ENCODE measurements at regions not wholly inside any gene's neighbourhood (a gene's known extent, or its start where the extent isn't known, plus 50 kb on each side); places are given as distances from the start of the nearest gene placed in this dataset.
"Not testable (repeated sequence)": the region's sequence is repeated elsewhere in the genome, so short reads cannot be mapped to it uniquely, and the experiment has no call there.

- Mint-ChIP-seq H3K9me3 (ENCODE audit: unreplicated experiment) (no peaks in the 10 kb centered on the region), H3K4me3 (ENCODE audit: unreplicated experiment) (no peak overlapping the region), H3K27me3 (ENCODE audit: unreplicated experiment) (no peaks in the 10 kb centered on the region)
Observed at GRCh38 chr2:228767196-228767595, 503.9 kb downstream of the PID1 start.

GRCh38 chr2:228763379-228763981, 507.6 kb downstream of the PID1 start:
- H3K36me3 Mint-ChIP-seq (ENCODE audit: unreplicated experiment): no peaks in the 10 kb centered on the region
- no peak overlapping the region for H3K4me3 Mint-ChIP-seq (ENCODE audit: unreplicated experiment)
- no peak for DNase-seq
- no peak overlapping the region for H3K27ac Mint-ChIP-seq (ENCODE audit: unreplicated experiment)
- no peaks in the 10 kb centered on the region for H3K27me3 Mint-ChIP-seq (ENCODE audit: unreplicated experiment)
- no peaks in the 10 kb centered on the region for H3K9me3 Mint-ChIP-seq (ENCODE audit: unreplicated experiment)
- TF ChIP-seq CTCF (IDR thresholded peaks at IDR 0.05; ENCODE audit: partially characterized antibody, unreplicated experiment): no peak
- H3K4me1 Mint-ChIP-seq (ENCODE audit: low read depth, unreplicated experiment): no peaks in the 10 kb centered on the region

More at GRCh38 chr2:228767196-228767595, 503.9 kb downstream of the PID1 start:
- H3K4me1 Mint-ChIP-seq (ENCODE audit: low read depth, unreplicated experiment): no peaks in the 10 kb centered on the region
- DNase-seq: no peak
- no peaks in the 10 kb centered on the region for H3K36me3 Mint-ChIP-seq (ENCODE audit: unreplicated experiment)
- TF ChIP-seq CTCF (IDR thresholded peaks at IDR 0.05; ENCODE audit: partially characterized antibody, unreplicated experiment): no peak
- H3K27ac Mint-ChIP-seq (ENCODE audit: unreplicated experiment): no peak overlapping the region

GRCh38 chr2:228762565-228762964, 508.5 kb downstream of the PID1 start:
- no peaks in the 10 kb centered on the region for H3K9me3 Mint-ChIP-seq (ENCODE audit: unreplicated experiment)
- no peaks in the 10 kb centered on the region for H3K27me3 Mint-ChIP-seq (ENCODE audit: unreplicated experiment)
- no peaks in the 10 kb centered on the region for H3K4me1 Mint-ChIP-seq (ENCODE audit: low read depth, unreplicated experiment)
- no peak overlapping the region for H3K4me3 Mint-ChIP-seq (ENCODE audit: unreplicated experiment)
- no peaks in the 10 kb centered on the region for H3K36me3 Mint-ChIP-seq (ENCODE audit: unreplicated experiment)
- TF ChIP-seq CTCF (IDR thresholded peaks at IDR 0.05; ENCODE audit: partially characterized antibody, unreplicated experiment): no peak
- DNase-seq: no peak
- H3K27ac Mint-ChIP-seq (ENCODE audit: unreplicated experiment): no peak overlapping the region

- H3K4me3 Mint-ChIP-seq (ENCODE audit: unreplicated experiment); H3K27me3 Mint-ChIP-seq (ENCODE audit: unreplicated experiment); DNase-seq; H3K27ac Mint-ChIP-seq (ENCODE audit: unreplicated experiment); H3K4me1 Mint-ChIP-seq (ENCODE audit: low read depth, unreplicated experiment); H3K36me3 Mint-ChIP-seq (ENCODE audit: unreplicated experiment); H3K9me3 Mint-ChIP-seq (ENCODE audit: unreplicated experiment): not testable (repeated sequence)
Observed at GRCh38 chr2:228755661-228756060, 515.4 kb downstream of the PID1 start.

- Mint-ChIP-seq H3K4me3 (ENCODE audit: unreplicated experiment) (no peak overlapping the region), H3K27me3 (ENCODE audit: unreplicated experiment) (no peaks in the 10 kb centered on the region), H3K27ac (ENCODE audit: unreplicated experiment) (no peak overlapping the region), H3K9me3 (ENCODE audit: unreplicated experiment) (no peaks in the 10 kb centered on the region), H3K4me1 (ENCODE audit: low read depth, unreplicated experiment) (no peaks in the 10 kb centered on the region), H3K36me3 (ENCODE audit: unreplicated experiment) (no peaks in the 10 kb centered on the region)
- no peak for DNase-seq
- no peak for TF ChIP-seq CTCF (IDR thresholded peaks at IDR 0.05; ENCODE audit: partially characterized antibody, unreplicated experiment)
Observed at GRCh38 chr2:228747483-228747882, 523.6 kb downstream of the PID1 start.
